GM18519 (cell line): ENCODE measurements at regions not wholly inside any gene's neighbourhood (a gene's known extent, or its start where the extent isn't known, plus 50 kb on each side); places are given as distances from the start of the nearest gene placed in this dataset.

Experiments
- ATAC-seq: cut with Tn5 transposase; IDR thresholded peaks from one replicate; pipeline ENCODE4 v1.9.1; 2021; ENCODE audit warnings: mild to moderate bottlenecking, moderate library complexity; ENCODE audit not compliant: unreplicated experiment, low FRiP score

- ATAC-seq: no peak
These were observed 105.4 kb downstream of the NCOR2 start for GRCh38 chr12:124461851-124462623.

GRCh38 chr12:124461241-124461673, 106.2 kb downstream of the NCOR2 start:
- ATAC-seq: no peak

- ATAC-seq: no peak
These were observed 106.6 kb downstream of the NCOR2 start for GRCh38 chr12:124460771-124461170.

- no peak for ATAC-seq
These were observed 107.4 kb downstream of the NCOR2 start for GRCh38 chr12:124459852-124460645.

GRCh38 chr12:124458992-124459851, 108.2 kb downstream of the NCOR2 start:
- no peak for ATAC-seq

GRCh38 chr12:124458220-124458991, 109.0 kb downstream of the NCOR2 start:
- ATAC-seq: no peak

GRCh38 chr12:124457287-124458219, 109.9 kb downstream of the NCOR2 start:
- no peak for ATAC-seq

- no peak for ATAC-seq
These were observed 110.7 kb downstream of the NCOR2 start for GRCh38 chr12:124456652-124457152.

- no peak for ATAC-seq
These were observed 111.2 kb downstream of the NCOR2 start for GRCh38 chr12:124456133-124456651.

GRCh38 chr12:124455336-124455735, 112.1 kb downstream of the NCOR2 start:
- ATAC-seq: no peak

GRCh38 chr12:124454735-124455134, 112.7 kb downstream of the NCOR2 start:
- ATAC-seq: no peak

GRCh38 chr12:124454352-124454725, 113.1 kb downstream of the NCOR2 start:
- no peak for ATAC-seq

- peak; percentile 83 for ATAC-seq
These were observed 113.7 kb downstream of the NCOR2 start for GRCh38 chr12:124453419-124454351.

- ATAC-seq: no peak
These were observed 114.7 kb downstream of the NCOR2 start for GRCh38 chr12:124452576-124453331.

- ATAC-seq: no peak
These were observed 115.7 kb downstream of the NCOR2 start for GRCh38 chr12:124451637-124452243.

- no peak for ATAC-seq
These were observed 116.4 kb downstream of the NCOR2 start for GRCh38 chr12:124451016-124451415.
